ENCODE measurements at regions not wholly inside any gene's neighbourhood (a gene's known extent, or its start where the extent isn't known, plus 50 kb on each side); places are given as distances from the start of the nearest gene placed in this dataset.
A peak's percentile ranks its signal among the peaks of the same experiment; 100 is the strongest.

- DNase-seq (no peak), ATAC-seq (replicated peaks in 1 of 4) (no peak)
- Mint-ChIP-seq H3K27me3 (no peaks in the 10 kb centered on the region), H3K4me1 (no peaks in the 10 kb centered on the region), H3K27ac (no peak overlapping the region), H3K36me3 (no peaks in the 10 kb centered on the region), H3K4me3 (no peak overlapping the region), H3K9me3 (no peaks in the 10 kb centered on the region)
- Histone ChIP-seq H3K27me3 (replicated peaks in 1 of 2; ENCODE audit: control insufficient read depth in 2 of 2, extremely low read depth in 1 of 2, insufficient read depth in 2 of 2, low read length in 1 of 2) (peaks cover 0 to 7% of the 10 kb centered on the region in 2 experiments), H3K9me3 (no peaks in the 10 kb centered on the region), H3K4me1 (ENCODE audit: control insufficient read depth in 1 of 2, extremely low read depth in 1 of 2, insufficient read depth in 2 of 2, low read length in 2 of 2) (no peaks in the 10 kb centered on the region), H3K36me3 (ENCODE audit: control insufficient read depth in 2 of 2, extremely low read depth in 1 of 2, insufficient read depth in 1 of 2, low read length in 1 of 2) (no peaks in the 10 kb centered on the region), H3K4me3 (ENCODE audit: control insufficient read depth in 1 of 2, extremely low read depth in 1 of 2, low read length in 1 of 2) (no peak overlapping the region), H3K27ac (ENCODE audit: low read length) (no peak overlapping the region)
- POLR2A ChIA-PET, result no interaction called here
- CTCF ChIA-PET, result no interaction called here
- WGBS (ENCODE audit: insufficient coverage), result 82% methylated on average over 7 of the region's 10 CpGs
Observed at GRCh38 chr22:48513929-48514328, 1313.7 kb downstream of the BRD1 start.

GRCh38 chr22:48513446-48513845 is 1314.2 kb downstream of the BRD1 start:
- Mint-ChIP-seq H3K4me1 (no peaks in the 10 kb centered on the region), H3K27me3 (no peaks in the 10 kb centered on the region), H3K4me3 (no peak overlapping the region), H3K9me3 (no peaks in the 10 kb centered on the region), H3K36me3 (no peaks in the 10 kb centered on the region), H3K27ac (no peak overlapping the region)
- Histone ChIP-seq H3K9me3 (no peaks in the 10 kb centered on the region), H3K4me3 (ENCODE audit: control insufficient read depth in 1 of 2, extremely low read depth in 1 of 2, low read length in 1 of 2) (no peak overlapping the region), H3K27ac (ENCODE audit: low read length) (no peak overlapping the region), H3K36me3 (ENCODE audit: control insufficient read depth in 2 of 2, extremely low read depth in 1 of 2, insufficient read depth in 1 of 2, low read length in 1 of 2) (no peaks in the 10 kb centered on the region), H3K4me1 (ENCODE audit: control insufficient read depth in 1 of 2, extremely low read depth in 1 of 2, insufficient read depth in 2 of 2, low read length in 2 of 2) (no peaks in the 10 kb centered on the region), H3K27me3 (replicated peaks in 1 of 2; ENCODE audit: control insufficient read depth in 2 of 2, extremely low read depth in 1 of 2, insufficient read depth in 2 of 2, low read length in 1 of 2) (peaks cover 0 to 7% of the 10 kb centered on the region in 2 experiments)
- WGBS (ENCODE audit: insufficient coverage), result 91% methylated on average over 7 of the region's 10 CpGs
- ATAC-seq (replicated peaks in 1 of 4) (no peak), DNase-seq (no peak)
- ChIA-PET POLR2A (no interaction called here), CTCF (no interaction called here)

GRCh38 chr22:48511781-48512327 is 1315.8 kb downstream of the BRD1 start:
- ChIA-PET POLR2A (no interaction called here), CTCF (no interaction called here)
- Histone ChIP-seq H3K36me3 (ENCODE audit: control insufficient read depth in 2 of 2, extremely low read depth in 1 of 2, insufficient read depth in 1 of 2, low read length in 1 of 2) (no peaks in the 10 kb centered on the region), H3K27me3 (replicated peaks in 1 of 2; ENCODE audit: control insufficient read depth in 2 of 2, extremely low read depth in 1 of 2, insufficient read depth in 2 of 2, low read length in 1 of 2) (peaks cover 0 to 7% of the 10 kb centered on the region in 2 experiments), H3K9me3 (no peaks in the 10 kb centered on the region), H3K4me3 (ENCODE audit: control insufficient read depth in 1 of 2, extremely low read depth in 1 of 2, low read length in 1 of 2) (no peak overlapping the region), H3K27ac (ENCODE audit: low read length) (no peak overlapping the region), H3K4me1 (ENCODE audit: control insufficient read depth in 1 of 2, extremely low read depth in 1 of 2, insufficient read depth in 2 of 2, low read length in 2 of 2) (no peaks in the 10 kb centered on the region)
- Mint-ChIP-seq H3K27ac (peak overlapping the region in 1 of 2 donors; percentile 46), H3K36me3 (no peaks in the 10 kb centered on the region), H3K4me1 (no peaks in the 10 kb centered on the region), H3K4me3 (no peak overlapping the region), H3K27me3 (peaks cover 0 to 2% of the 10 kb centered on the region in 2 donors), H3K9me3 (no peaks in the 10 kb centered on the region)
- DNase-seq (no peak), ATAC-seq (replicated peaks in 1 of 4) (no peak)
- WGBS (ENCODE audit: insufficient coverage), result 91% methylated on average over 18 of the region's 23 CpGs

GRCh38 chr22:48511211-48511610 is 1316.5 kb downstream of the BRD1 start:
- Histone ChIP-seq H3K4me1 (ENCODE audit: control insufficient read depth in 1 of 2, extremely low read depth in 1 of 2, insufficient read depth in 2 of 2, low read length in 2 of 2) (no peaks in the 10 kb centered on the region), H3K27ac (ENCODE audit: low read length) (no peak overlapping the region), H3K36me3 (ENCODE audit: control insufficient read depth in 2 of 2, extremely low read depth in 1 of 2, insufficient read depth in 1 of 2, low read length in 1 of 2) (no peaks in the 10 kb centered on the region), H3K27me3 (replicated peaks in 1 of 2; ENCODE audit: control insufficient read depth in 2 of 2, extremely low read depth in 1 of 2, insufficient read depth in 2 of 2, low read length in 1 of 2) (peaks cover 0 to 12% of the 10 kb centered on the region in 2 experiments), H3K9me3 (no peaks in the 10 kb centered on the region), H3K4me3 (ENCODE audit: control insufficient read depth in 1 of 2, extremely low read depth in 1 of 2, low read length in 1 of 2) (no peak overlapping the region)
- ATAC-seq (replicated peaks in 1 of 4) (no peak), DNase-seq (no peak)
- POLR2A ChIA-PET, result no interaction called here
- CTCF ChIA-PET, result no interaction called here
- Mint-ChIP-seq H3K27me3 (peaks cover 0 to 4% of the 10 kb centered on the region in 2 donors), H3K4me1 (no peaks in the 10 kb centered on the region), H3K4me3 (no peak overlapping the region), H3K9me3 (no peaks in the 10 kb centered on the region), H3K27ac (no peak overlapping the region), H3K36me3 (no peaks in the 10 kb centered on the region)
- 77% methylated on average over 3 of the region's 7 CpGs for WGBS (ENCODE audit: insufficient coverage)

GRCh38 chr22:48510599-48510998 is 1317.1 kb downstream of the BRD1 start:
- H3K9me3 Mint-ChIP-seq, result no peaks in the 10 kb centered on the region
- H3K27me3 Mint-ChIP-seq, result peaks cover 0 to 4% of the 10 kb centered on the region in 2 donors
- no peaks in the 10 kb centered on the region for H3K4me1 Mint-ChIP-seq
- Histone ChIP-seq H3K27me3 (replicated peaks in 1 of 2; ENCODE audit: control insufficient read depth in 2 of 2, extremely low read depth in 1 of 2, insufficient read depth in 2 of 2, low read length in 1 of 2) (peaks cover 0 to 14% of the 10 kb centered on the region in 2 experiments), H3K27ac (ENCODE audit: low read length) (no peak overlapping the region), H3K4me1 (ENCODE audit: control insufficient read depth in 1 of 2, extremely low read depth in 1 of 2, insufficient read depth in 2 of 2, low read length in 2 of 2) (no peaks in the 10 kb centered on the region), H3K9me3 (no peaks in the 10 kb centered on the region), H3K4me3 (ENCODE audit: control insufficient read depth in 1 of 2, extremely low read depth in 1 of 2, low read length in 1 of 2) (no peak overlapping the region), H3K36me3 (ENCODE audit: control insufficient read depth in 2 of 2, extremely low read depth in 1 of 2, insufficient read depth in 1 of 2, low read length in 1 of 2) (no peaks in the 10 kb centered on the region)
- ChIA-PET CTCF (no interaction called here), POLR2A (no interaction called here)
- H3K4me3 Mint-ChIP-seq, result no peak overlapping the region
- H3K27ac Mint-ChIP-seq, result no peak overlapping the region
- H3K36me3 Mint-ChIP-seq, result no peaks in the 10 kb centered on the region
- no CpG with 5 or more reads among the region's 2 CpGs for WGBS (ENCODE audit: insufficient coverage)
- DNase-seq (no peak), ATAC-seq (replicated peaks in 1 of 4) (no peak)

GRCh38 chr22:48507595-48508350 is 1319.9 kb downstream of the BRD1 start:
- Histone ChIP-seq H3K4me3 (ENCODE audit: control insufficient read depth in 1 of 2, extremely low read depth in 1 of 2, low read length in 1 of 2) (no peak overlapping the region), H3K4me1 (ENCODE audit: control insufficient read depth in 1 of 2, extremely low read depth in 1 of 2, insufficient read depth in 2 of 2, low read length in 2 of 2) (no peaks in the 10 kb centered on the region), H3K27me3 (replicated peaks in 1 of 2; ENCODE audit: control insufficient read depth in 2 of 2, extremely low read depth in 1 of 2, insufficient read depth in 2 of 2, low read length in 1 of 2) (peaks cover 0 to 20% of the 10 kb centered on the region in 2 experiments), H3K27ac (ENCODE audit: low read length) (no peak overlapping the region), H3K36me3 (ENCODE audit: control insufficient read depth in 2 of 2, extremely low read depth in 1 of 2, insufficient read depth in 1 of 2, low read length in 1 of 2) (no peaks in the 10 kb centered on the region), H3K9me3 (no peaks in the 10 kb centered on the region)
- 75% methylated on average over 20 of the region's 23 CpGs for WGBS (ENCODE audit: insufficient coverage)
- Mint-ChIP-seq H3K9me3 (no peaks in the 10 kb centered on the region), H3K27me3 (peaks cover 0 to 4% of the 10 kb centered on the region in 2 donors), H3K4me1 (no peaks in the 10 kb centered on the region), H3K4me3 (no peak overlapping the region), H3K27ac (no peak overlapping the region), H3K36me3 (no peaks in the 10 kb centered on the region)
- ChIA-PET CTCF (no interaction called here), POLR2A (no interaction called here)
- ATAC-seq (replicated peaks in 1 of 4) (no peak), DNase-seq (no peak)

Measured in T-cell (primary cell).